ENCODE measurements at regions not wholly inside any gene's neighbourhood (a gene's known extent, or its start where the extent isn't known, plus 50 kb on each side); places are given as distances from the start of the nearest gene placed in this dataset.

DNA sequence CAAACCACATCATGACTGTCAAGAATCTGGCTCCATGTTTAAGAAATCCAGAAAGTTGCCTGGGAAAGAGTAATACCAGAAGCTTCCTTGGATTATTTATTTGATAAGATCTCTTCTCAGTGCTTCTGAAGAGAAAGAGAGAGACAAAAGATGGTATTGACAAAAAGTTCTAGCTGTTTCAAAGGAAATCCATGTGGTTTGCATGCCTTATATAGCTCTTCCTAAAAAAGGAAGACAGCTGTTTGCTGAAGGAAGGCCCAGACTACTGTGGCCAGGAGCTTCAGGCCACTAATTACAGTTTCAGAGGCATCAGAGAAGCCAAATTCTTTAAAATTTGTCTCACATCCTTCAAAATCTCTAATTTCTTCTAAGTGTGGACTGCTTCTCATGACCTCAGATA lies 565.2 kb upstream of the SLIT2 start:
- no peak for DNase-seq (ENCODE audit: low spot score)
- TF ChIP-seq, protein P1, sequence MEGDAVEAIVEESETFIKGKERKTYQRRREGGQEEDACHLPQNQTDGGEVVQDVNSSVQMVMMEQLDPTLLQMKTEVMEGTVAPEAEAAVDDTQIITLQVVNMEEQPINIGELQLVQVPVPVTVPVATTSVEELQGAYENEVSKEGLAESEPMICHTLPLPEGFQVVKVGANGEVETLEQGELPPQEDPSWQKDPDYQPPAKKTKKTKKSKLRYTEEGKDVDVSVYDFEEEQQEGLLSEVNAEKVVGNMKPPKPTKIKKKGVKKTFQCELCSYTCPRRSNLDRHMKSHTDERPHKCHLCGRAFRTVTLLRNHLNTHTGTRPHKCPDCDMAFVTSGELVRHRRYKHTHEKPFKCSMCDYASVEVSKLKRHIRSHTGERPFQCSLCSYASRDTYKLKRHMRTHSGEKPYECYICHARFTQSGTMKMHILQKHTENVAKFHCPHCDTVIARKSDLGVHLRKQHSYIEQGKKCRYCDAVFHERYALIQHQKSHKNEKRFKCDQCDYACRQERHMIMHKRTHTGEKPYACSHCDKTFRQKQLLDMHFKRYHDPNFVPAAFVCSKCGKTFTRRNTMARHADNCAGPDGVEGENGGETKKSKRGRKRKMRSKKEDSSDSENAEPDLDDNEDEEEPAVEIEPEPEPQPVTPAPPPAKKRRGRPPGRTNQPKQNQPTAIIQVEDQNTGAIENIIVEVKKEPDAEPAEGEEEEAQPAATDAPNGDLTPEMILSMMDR (conservative IDR thresholded peaks at IDR 0.05; ENCODE audit: low read depth), result no peak
- ChIA-PET CTCF (no interaction called here), POLR2A (ENCODE audit: low non-redundant PET) (no interaction called here)
- H3K27ac ChIP-seq, result no peak overlapping the region

DNA sequence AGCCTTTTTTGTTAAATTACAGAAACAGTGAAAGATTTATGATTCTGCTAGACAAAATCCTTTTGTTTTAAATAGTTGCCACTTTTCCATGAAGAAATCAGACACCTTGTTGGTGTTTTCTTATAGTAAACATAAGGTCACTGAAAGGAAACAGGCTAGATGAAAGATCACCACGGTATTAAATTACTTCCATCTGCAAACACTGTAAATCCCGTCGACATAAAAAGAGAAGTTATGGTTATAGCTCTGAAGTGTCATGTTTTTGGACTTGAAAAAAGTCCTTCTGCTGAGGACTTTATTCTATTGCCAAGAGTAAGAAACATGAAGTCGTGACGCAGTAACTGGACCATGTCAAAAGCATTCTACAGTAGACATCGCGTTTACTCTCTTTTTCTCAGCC lies 567.6 kb upstream of the SLIT2 start:
- H3K27ac ChIP-seq, result no peak overlapping the region
- TF ChIP-seq, protein P1 (conservative IDR thresholded peaks at IDR 0.05; ENCODE audit: low read depth), result no peak
- CTCF ChIA-PET, result no interaction called here
- no peak for DNase-seq (ENCODE audit: low spot score)
- POLR2A ChIA-PET (ENCODE audit: low non-redundant PET), result no interaction called here

DNA sequence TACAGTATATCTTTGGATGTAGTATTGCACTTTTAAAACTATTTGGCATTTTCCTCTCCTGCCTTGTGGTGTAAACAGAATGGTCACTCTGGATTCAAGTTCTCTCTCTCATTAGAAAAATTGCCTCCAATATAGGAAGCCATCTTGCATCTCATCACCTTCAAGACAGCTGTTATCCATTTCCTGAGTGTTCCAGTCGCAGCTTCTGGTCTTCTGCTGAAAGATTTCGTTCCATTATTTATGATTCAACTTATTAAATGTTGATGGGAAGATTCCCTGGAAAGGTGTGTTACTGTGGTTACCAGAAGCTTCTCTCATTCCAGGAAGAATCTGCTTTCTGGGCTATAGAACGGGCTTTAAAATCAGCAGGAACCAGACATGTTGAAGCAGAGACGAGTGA lies 568.3 kb upstream of the SLIT2 start:
- H3K27ac ChIP-seq, result no peak overlapping the region
- ChIA-PET POLR2A (ENCODE audit: low non-redundant PET) (no interaction called here), CTCF (no interaction called here)
- DNase-seq (ENCODE audit: low spot score), result no peak
- TF ChIP-seq, protein P1 (conservative IDR thresholded peaks at IDR 0.05; ENCODE audit: low read depth), result no peak

DNA sequence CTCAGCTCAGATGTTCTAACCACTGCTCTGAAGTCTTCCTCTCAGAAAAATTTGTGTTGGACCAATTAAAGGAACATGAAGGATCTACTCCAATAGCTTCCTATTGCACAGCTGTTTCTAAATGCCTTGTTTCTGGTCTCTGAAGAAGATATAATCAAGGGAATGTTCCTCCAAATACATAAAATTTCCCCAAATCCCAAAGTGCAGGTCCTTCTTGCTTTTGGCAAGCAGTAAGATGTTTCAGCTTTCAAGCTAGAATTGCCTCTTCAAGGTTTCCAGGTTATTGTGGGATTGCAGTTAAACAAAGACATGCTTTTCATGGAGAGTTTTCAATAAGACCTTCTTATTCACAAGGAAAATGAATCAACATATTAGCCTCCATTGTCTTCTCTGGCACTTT lies 574.5 kb upstream of the SLIT2 start:
- H3K27ac ChIP-seq, result no peak overlapping the region
- CTCF ChIA-PET, result no interaction called here
- POLR2A ChIA-PET (ENCODE audit: low non-redundant PET), result no interaction called here
- TF ChIP-seq, protein P1 (conservative IDR thresholded peaks at IDR 0.05; ENCODE audit: low read depth), result no peak
- DNase-seq (ENCODE audit: low spot score), result no peak

DNA sequence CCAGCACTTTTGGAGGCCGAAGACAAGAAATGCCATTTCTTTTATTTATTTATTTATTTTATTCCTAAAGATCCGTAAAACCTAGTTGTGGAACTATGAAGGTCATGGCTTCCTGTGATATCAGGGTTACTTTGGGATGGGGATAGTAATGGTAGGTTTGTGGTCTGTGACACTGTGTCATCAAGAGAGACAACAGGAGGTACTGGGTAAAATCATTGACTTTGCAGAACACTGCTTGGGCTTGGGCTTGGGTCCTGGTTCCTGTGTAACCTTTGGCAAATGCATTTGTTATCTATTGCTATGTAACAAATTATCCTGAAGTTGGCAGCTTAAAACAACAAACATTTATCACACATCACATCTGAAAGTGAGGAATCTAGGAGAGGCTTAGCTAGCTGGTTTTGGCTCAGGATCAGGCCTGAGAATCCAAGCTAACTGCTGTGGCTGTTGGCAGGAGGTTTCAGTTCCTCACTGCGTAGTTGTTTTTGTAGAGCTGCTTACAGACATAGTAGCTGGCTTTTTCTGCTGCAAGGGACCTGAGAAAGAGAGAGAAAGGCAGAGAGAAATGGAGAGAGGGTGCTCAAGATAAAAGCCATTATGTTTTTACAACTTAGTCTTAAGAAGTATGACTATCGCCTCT lies 576.4 kb upstream of the SLIT2 start:
- TF ChIP-seq, protein P1 (conservative IDR thresholded peaks at IDR 0.05; ENCODE audit: low read depth), result no peak
- no peak overlapping the region for H3K27ac ChIP-seq
- ChIA-PET POLR2A (ENCODE audit: low non-redundant PET) (no interaction called here), CTCF (no interaction called here)
- no peak for DNase-seq (ENCODE audit: low spot score)

DNA sequence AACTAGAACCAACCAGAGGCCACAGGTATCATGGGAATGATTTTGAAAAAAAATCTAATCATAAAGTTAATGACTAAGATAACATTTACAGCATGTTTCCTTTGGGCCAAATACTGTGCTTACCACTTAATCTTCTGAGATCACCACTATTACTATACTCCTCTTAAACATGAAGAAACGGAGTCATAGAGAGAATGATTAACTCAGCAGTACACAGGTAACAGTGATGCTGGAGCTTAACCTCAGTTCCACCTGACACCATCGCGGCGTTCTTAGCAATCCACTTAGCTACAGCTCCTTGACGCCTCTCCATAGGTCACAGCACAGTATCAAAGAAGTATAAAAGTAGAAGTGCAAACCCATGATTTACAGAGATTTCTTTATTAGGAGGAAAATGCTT lies 592.6 kb upstream of the SLIT2 start:
- ChIA-PET POLR2A (ENCODE audit: low non-redundant PET) (no interaction called here), CTCF (interaction anchor here (0.5 kb wide), 1 partner anchor 62 kb away, joined by 4 read pairs; no protein-coding TSS in a partner anchor)
- no peak for DNase-seq (ENCODE audit: low spot score)
- TF ChIP-seq, protein P1 (conservative IDR thresholded peaks at IDR 0.05; ENCODE audit: low read depth), result no peak
- H3K27ac ChIP-seq, result no peak overlapping the region
